ENCODE measurements at regions not wholly inside any gene's neighbourhood (a gene's known extent, or its start where the extent isn't known, plus 50 kb on each side); places are given as distances from the start of the nearest gene placed in this dataset.

DNA sequence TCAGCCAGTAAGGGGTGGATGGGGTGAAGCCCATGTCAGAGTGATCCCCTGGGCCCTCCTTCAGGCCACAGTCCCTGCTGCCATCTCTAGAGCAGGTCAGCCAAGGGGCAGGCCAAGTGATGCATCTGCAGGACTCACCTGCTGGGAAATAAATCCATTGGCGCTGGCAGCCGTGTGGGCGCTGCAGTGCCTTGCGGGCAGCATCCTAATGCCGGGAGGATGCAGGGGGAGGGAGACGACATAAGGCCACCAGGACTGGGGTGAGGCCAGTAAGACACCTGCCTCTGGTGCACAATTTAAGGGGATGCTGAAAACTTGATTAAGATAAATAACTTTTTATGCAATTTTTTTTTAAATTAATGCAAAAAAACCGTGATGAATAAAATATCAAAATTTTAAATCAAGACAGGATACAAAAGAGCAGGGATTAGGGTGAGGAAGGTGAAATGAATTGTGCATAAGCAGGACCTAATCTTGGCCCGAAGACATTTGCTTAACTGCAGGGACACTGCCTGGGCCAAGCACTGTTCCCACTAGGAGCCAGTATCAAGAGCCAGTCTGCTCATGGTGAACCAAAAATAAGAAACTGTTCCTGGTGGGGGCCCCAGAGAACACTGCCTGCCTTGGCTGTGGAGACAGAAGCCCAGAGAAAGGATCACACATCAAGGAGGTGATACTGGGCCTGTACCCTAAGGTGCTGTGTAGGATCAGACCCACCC is 67.5 kb upstream of the CPLX2 start:
- no peak for DNase-seq (ENCODE audit: low read depth)
- TF ChIP-seq, protein P1, sequence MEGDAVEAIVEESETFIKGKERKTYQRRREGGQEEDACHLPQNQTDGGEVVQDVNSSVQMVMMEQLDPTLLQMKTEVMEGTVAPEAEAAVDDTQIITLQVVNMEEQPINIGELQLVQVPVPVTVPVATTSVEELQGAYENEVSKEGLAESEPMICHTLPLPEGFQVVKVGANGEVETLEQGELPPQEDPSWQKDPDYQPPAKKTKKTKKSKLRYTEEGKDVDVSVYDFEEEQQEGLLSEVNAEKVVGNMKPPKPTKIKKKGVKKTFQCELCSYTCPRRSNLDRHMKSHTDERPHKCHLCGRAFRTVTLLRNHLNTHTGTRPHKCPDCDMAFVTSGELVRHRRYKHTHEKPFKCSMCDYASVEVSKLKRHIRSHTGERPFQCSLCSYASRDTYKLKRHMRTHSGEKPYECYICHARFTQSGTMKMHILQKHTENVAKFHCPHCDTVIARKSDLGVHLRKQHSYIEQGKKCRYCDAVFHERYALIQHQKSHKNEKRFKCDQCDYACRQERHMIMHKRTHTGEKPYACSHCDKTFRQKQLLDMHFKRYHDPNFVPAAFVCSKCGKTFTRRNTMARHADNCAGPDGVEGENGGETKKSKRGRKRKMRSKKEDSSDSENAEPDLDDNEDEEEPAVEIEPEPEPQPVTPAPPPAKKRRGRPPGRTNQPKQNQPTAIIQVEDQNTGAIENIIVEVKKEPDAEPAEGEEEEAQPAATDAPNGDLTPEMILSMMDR (IDR thresholded peaks at IDR 0.05; ENCODE audit: control insufficient read depth, extremely low read depth, insufficient read depth) = no peak
- H3K4me3 ChIP-seq (ENCODE audit: low read depth, low read length) = no peak overlapping the region

GRCh38 chr5:175805256-175806011 is 65.9 kb upstream of the CPLX2 start:
- DNase-seq (ENCODE audit: low read depth) = no peak
- H3K4me3 ChIP-seq (ENCODE audit: low read depth, low read length) = no peak overlapping the region
- TF ChIP-seq, protein P1 (IDR thresholded peaks at IDR 0.05; ENCODE audit: control insufficient read depth, extremely low read depth, insufficient read depth) = no peak

DNA sequence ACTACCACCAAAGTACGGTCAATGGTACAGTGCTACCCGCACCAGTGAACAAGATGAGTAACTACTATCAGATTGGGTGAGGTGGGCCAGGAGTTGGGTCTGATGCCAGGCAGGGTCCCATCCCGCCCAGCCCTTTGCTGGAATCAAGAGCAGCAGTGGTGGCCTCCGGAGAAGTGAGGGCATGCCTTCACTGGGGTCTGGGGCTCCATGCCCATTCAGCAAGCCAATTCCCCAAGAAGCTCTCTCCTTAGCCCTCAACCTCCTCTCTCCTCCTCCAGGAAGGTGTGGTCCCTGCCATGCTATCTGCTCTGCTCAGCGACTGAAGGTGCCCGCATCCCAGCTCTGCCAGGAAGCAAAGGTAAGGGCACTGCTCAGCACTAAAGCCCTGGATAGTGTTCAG is 62.7 kb upstream of the CPLX2 start:
- H3K4me3 ChIP-seq (ENCODE audit: low read depth, low read length) = no peak overlapping the region
- TF ChIP-seq, protein P1 (IDR thresholded peaks at IDR 0.05; ENCODE audit: control insufficient read depth, extremely low read depth, insufficient read depth) = no peak
- no peak for DNase-seq (ENCODE audit: low read depth)

DNA sequence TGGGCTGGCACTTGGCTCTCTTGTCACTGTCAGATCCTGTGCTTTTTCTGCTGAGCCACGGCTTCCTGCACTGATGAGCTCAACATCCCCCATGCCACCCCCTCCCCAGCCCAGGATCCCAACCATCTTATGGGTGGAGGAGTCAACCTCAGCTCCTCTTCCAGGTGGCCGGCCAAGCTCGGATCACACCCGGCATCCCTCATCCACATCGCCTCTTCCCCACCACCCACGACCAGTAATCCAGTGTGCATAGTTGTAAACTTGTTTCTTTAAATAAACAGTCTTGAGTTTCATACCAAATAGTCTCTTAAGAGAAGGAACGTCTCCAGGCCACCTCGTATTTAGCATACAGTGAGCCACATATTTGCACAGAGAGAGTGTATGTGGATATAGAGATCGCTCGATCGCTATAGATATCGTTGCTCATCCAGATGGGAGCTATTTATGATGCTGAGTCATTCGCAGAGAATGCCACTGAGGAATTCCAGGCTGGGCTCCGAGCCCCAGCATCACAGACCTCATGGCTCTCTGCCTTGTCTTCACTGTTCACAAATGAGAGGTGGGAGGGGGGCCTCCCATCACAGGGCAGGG is 61.8 kb upstream of the CPLX2 start:
- TF ChIP-seq, protein P1 (IDR thresholded peaks at IDR 0.05; ENCODE audit: control insufficient read depth, extremely low read depth, insufficient read depth) = no peak
- no peak overlapping the region for H3K4me3 ChIP-seq (ENCODE audit: low read depth, low read length)
- DNase-seq (ENCODE audit: low read depth) = no peak

DNA sequence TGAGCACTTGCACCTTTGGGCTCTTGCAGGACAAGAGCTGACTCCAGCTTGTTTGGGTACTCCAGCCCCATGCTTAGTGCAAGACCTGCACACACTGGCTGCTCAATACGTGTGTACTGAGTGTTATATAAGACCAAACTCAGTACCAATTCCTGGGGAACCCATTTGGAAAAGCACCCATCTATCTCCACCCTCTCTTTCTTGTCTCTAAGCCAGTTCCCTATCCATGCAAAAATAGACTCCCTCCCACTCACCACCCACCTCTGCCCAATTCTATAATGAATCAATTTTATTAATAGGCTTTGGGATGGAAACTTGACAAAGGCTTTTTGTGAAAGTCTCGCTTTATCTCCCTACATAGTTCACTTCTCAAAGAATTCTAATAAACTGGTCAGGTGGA is 60.9 kb upstream of the CPLX2 start:
- TF ChIP-seq, protein P1 (IDR thresholded peaks at IDR 0.05; ENCODE audit: control insufficient read depth, extremely low read depth, insufficient read depth) = no peak
- no peak overlapping the region for H3K4me3 ChIP-seq (ENCODE audit: low read depth, low read length)
- no peak for DNase-seq (ENCODE audit: low read depth)

- TF ChIP-seq, protein P1 (IDR thresholded peaks at IDR 0.05; ENCODE audit: control insufficient read depth, extremely low read depth, insufficient read depth) = no peak
- DNase-seq (ENCODE audit: low read depth) = no peak
- H3K4me3 ChIP-seq (ENCODE audit: low read depth, low read length) = no peak overlapping the region
Measured at GRCh38 chr5:175811589-175811988, 59.8 kb upstream of the CPLX2 start.
